B cell (primary cell): ENCODE measurements at regions not wholly inside any gene's neighbourhood (a gene's known extent, or its start where the extent isn't known, plus 50 kb on each side); places are given as distances from the start of the nearest gene placed in this dataset.

Source experiments
- ATAC-seq: fragments of 200-7000 bp; cut with Tn5 transposase; one replicate; pipeline ENCODE4 v1.10.0; 2021; ENCODE audit warnings: low read depth, mild to moderate bottlenecking, moderate number of reproducible peaks, moderate library complexity
- CTCF ChIA-PET: fragments of 350-600 bp; sonication (Branson Sonifier 250); formaldehyde crosslinking; loops from one replicate; lab custom pipeline; 2021; ENCODE audit warnings: antibody characterized with exemption, inconsistent platforms; lab: Charles Lee
- POLR2A ChIA-PET: fragments of 350-600 bp; sonication (Branson Sonifier 250); formaldehyde crosslinking; loops from one replicate; lab custom pipeline; 2021; ENCODE audit warnings: antibody characterized with exemption; lab: Charles Lee
- DNase-seq: peaks from one replicate; pipeline ENCODE4 v3.0.0; 2013
- H2AFZ ChIP-seq: 2 replicates; pipeline ENCODE4 v1.6.1; 2012; ENCODE audit warnings: mild to moderate bottlenecking, low read depth, low read length; ENCODE audit not compliant: insufficient read depth, poor library complexity, severe bottlenecking
- H3K27ac ChIP-seq, 2 donors: 1 replicate in 1 of 2; 2 replicates in 1 of 2; pipeline ENCODE4 v1.5.1; 2012 to 2013; ENCODE audit warnings: low read length in 2 of 2, mild to moderate bottlenecking in 2 of 2, moderate library complexity in 1 of 2
- H3K27me3 ChIP-seq, 4 experiments: fragments of 200-600 bp in 1 of 4; sonication (generic) in 1 of 4; replicated peaks in 1 of 4; 1 replicate in 2 of 4; 2 replicates in 2 of 4; pipeline versions ENCODE4 v1.6.1 to v1.7.0; 2013 to 2016; ENCODE audit warnings: low read length in 3 of 4, mild to moderate bottlenecking in 2 of 4, mixed read lengths in 1 of 4, moderate library complexity in 1 of 4; ENCODE audit not compliant: insufficient read depth in 4 of 4, control insufficient read depth in 3 of 4; ENCODE audit errors: control extremely low read depth in 1 of 4
- H3K36me3 ChIP-seq, 2 experiments: replicated peaks in 1 of 2; 1 replicate in 1 of 2; 2 replicates in 1 of 2; pipeline versions ENCODE4 v1.6.1 to v1.7.1; 2013; ENCODE audit warnings: low read length in 1 of 2; ENCODE audit not compliant: insufficient read depth in 2 of 2, control insufficient read depth in 1 of 2; ENCODE audit errors: control extremely low read depth in 1 of 2, extremely low read depth in 1 of 2
- H3K4me1 ChIP-seq, 2 donors: fragments of 200-600 bp in 1 of 2; sonication (generic) in 1 of 2; 1 replicate in 1 of 2; 2 replicates in 1 of 2; pipeline versions ENCODE4 v1.5.1 to v1.6.1; 2013 to 2017; ENCODE audit warnings: low read length in 2 of 2; ENCODE audit not compliant: control insufficient read depth in 2 of 2, insufficient read depth in 2 of 2
- H3K4me2 ChIP-seq: replicated peaks from 2 replicates; pipeline ENCODE3; 2012; ENCODE audit warnings: mild to moderate bottlenecking, low read depth, low read length; ENCODE audit not compliant: poor library complexity, severe bottlenecking
- H3K4me3 ChIP-seq, 5 experiments: fragments of 200-600 bp in 1 of 5; sonication (generic) in 1 of 5; 1 replicate in 3 of 5; 2 replicates in 2 of 5; pipeline versions ENCODE4 v1.5.1 to v1.7.0; 2011 to 2016; ENCODE audit warnings: low read length in 4 of 5, mild to moderate bottlenecking in 4 of 5, low read depth in 2 of 5, control low read depth in 1 of 5, moderate library complexity in 1 of 5; ENCODE audit not compliant: insufficient read depth in 1 of 5; ENCODE audit errors: control extremely low read depth in 1 of 5, extremely low read depth in 1 of 5
- H3K79me2 ChIP-seq: fragments of 200-600 bp; sonication (generic); one replicate; pipeline ENCODE4 v1.6.0; 2016; ENCODE audit warnings: low read length; ENCODE audit not compliant: control insufficient read depth, insufficient read depth
- H3K9ac ChIP-seq: fragments of 200-600 bp; sonication (generic); 2 replicates; pipeline ENCODE4 v1.6.1; 2017; ENCODE audit warnings: mild to moderate bottlenecking, low read length, moderate library complexity
- H3K9me3 ChIP-seq, 3 donors: one replicate each; pipeline versions ENCODE4 v1.6.1 to v1.7.1; 2013; ENCODE audit warnings: low read length in 2 of 3; ENCODE audit not compliant: control insufficient read depth in 2 of 3, insufficient read depth in 1 of 3; ENCODE audit errors: control extremely low read depth in 1 of 3
- H4K20me1 ChIP-seq: 2 replicates; pipeline ENCODE4 v1.6.0; 2012; ENCODE audit warnings: mild to moderate bottlenecking, low read length; ENCODE audit not compliant: insufficient read depth, control insufficient read depth, poor library complexity, severe bottlenecking
- H3K27ac Mint-ChIP-seq: one replicate; pipeline ENCODE4 v1.8.0; 2021; ENCODE audit warnings: mixed read lengths
- H3K27me3 Mint-ChIP-seq: one replicate; pipeline ENCODE4 v1.8.0; 2021; ENCODE audit warnings: mixed read lengths
- H3K4me1 Mint-ChIP-seq: one replicate; pipeline ENCODE4 v1.8.0; 2021; ENCODE audit warnings: mixed read lengths
- H3K4me3 Mint-ChIP-seq: one replicate; pipeline ENCODE4 v1.8.0; 2021; ENCODE audit warnings: mixed read lengths
- H3K9me3 Mint-ChIP-seq: one replicate; pipeline ENCODE4 v1.8.0; 2022; ENCODE audit warnings: mixed read lengths; ENCODE audit not compliant: insufficient read depth
- EZH2 ChIP-seq: IDR thresholded peaks from 2 replicates; pipeline ENCODE4 v1.6.1; 2012; ENCODE audit warnings: borderline replicate concordance, low read depth, mild to moderate bottlenecking, moderate library complexity, low read length; ENCODE audit not compliant: insufficient read depth, poor library complexity, severe bottlenecking
- WGBS: methylation state at CpG from one replicate; pipeline ENCODE4 v1.1.5; 2013; ENCODE audit warnings: missing lambda C conversion rate; ENCODE audit not compliant: insufficient coverage; 5-methylcytosine and 5-hydroxymethylcytosine counted together
- intact Hi-C: fragments of 100-400 bp; cut with micrococcal nuclease; formaldehyde crosslinking; loops from one replicate; pipeline ENCODE4 v1.10.0; 2022
- TF ChIP-seq, protein P1 (sequence below): fragments of 200-600 bp; IDR thresholded peaks from one replicate; pipeline ENCODE4 v1.8.0; 2022; ENCODE audit warnings: antibody characterized with exemption, mild to moderate bottlenecking

DNA sequence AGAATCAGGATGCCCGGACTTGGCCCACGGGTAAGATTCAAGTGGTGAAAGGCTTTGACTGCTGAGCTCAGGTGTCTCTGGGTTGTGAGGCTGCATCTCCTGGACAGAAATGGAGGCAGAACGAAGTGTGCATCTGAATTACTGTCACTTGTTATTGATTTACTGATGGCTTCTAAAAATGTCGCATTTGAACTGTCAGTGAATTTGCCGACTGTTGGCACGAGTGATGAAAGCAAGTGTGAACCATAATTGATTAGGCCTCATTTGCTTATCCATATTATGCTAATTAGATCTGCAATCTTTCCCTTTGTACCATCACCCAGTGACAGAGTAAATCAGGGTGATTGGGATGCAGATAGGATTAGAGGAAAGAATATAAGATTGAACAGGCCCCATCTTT lies 252.4 kb downstream of the NUF2 start:
- Mint-ChIP-seq H3K27me3 (no peaks in the 10 kb centered on the region), H3K4me3 (no peak overlapping the region), H3K27ac (no peak overlapping the region), H3K9me3 (no peaks in the 10 kb centered on the region), H3K4me1 (no peaks in the 10 kb centered on the region)
- no peak overlapping the region for H2AFZ ChIP-seq
- H3K4me3 ChIP-seq: no peak overlapping the region
- H3K36me3 ChIP-seq: no peaks in the 10 kb centered on the region
- no peak overlapping the region for H3K9ac ChIP-seq
- ChIA-PET POLR2A (no interaction called here), CTCF (no interaction called here)
- intact Hi-C loops: no loop called here
- ATAC-seq (no peak), DNase-seq (no peak)
- no peak for TF ChIP-seq EZH2
- TF ChIP-seq, protein P1, sequence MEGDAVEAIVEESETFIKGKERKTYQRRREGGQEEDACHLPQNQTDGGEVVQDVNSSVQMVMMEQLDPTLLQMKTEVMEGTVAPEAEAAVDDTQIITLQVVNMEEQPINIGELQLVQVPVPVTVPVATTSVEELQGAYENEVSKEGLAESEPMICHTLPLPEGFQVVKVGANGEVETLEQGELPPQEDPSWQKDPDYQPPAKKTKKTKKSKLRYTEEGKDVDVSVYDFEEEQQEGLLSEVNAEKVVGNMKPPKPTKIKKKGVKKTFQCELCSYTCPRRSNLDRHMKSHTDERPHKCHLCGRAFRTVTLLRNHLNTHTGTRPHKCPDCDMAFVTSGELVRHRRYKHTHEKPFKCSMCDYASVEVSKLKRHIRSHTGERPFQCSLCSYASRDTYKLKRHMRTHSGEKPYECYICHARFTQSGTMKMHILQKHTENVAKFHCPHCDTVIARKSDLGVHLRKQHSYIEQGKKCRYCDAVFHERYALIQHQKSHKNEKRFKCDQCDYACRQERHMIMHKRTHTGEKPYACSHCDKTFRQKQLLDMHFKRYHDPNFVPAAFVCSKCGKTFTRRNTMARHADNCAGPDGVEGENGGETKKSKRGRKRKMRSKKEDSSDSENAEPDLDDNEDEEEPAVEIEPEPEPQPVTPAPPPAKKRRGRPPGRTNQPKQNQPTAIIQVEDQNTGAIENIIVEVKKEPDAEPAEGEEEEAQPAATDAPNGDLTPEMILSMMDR: no peak
- no peaks in the 10 kb centered on the region for H3K9me3 ChIP-seq
- H4K20me1 ChIP-seq: no peaks in the 10 kb centered on the region
- no peaks in the 10 kb centered on the region for H3K4me1 ChIP-seq
- H3K79me2 ChIP-seq: no peaks in the 10 kb centered on the region
- H3K27me3 ChIP-seq: no peaks in the 10 kb centered on the region
- WGBS: 86% methylated on average over 3 of the region's 6 CpGs
- H3K27ac ChIP-seq: no peak overlapping the region
- H3K4me2 ChIP-seq: no peak overlapping the region

DNA sequence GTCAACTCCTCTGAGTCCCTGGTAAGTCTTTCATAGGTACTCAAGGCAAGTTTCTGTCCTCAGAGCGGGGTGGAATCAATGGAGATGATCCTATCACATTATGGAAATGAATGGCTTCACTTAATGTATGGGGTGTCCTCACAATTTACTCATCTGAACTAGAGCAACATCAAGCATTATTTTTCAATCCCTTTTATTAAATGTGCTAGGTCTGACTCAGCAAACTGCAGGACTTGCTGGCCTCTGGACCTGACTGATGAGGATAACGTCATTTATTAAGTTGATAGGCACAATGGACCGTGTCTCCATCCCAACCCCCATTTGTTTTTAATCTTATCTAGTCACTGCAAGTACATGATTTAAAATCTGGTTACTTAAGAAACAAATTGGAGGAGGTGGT lies 259.2 kb downstream of the NUF2 start:
- Mint-ChIP-seq H3K4me1 (no peaks in the 10 kb centered on the region), H3K27me3 (no peaks in the 10 kb centered on the region), H3K9me3 (no peaks in the 10 kb centered on the region), H3K4me3 (no peak overlapping the region), H3K27ac (no peak overlapping the region)
- DNase-seq (no peak), ATAC-seq (no peak)
- H3K9ac ChIP-seq: no peak overlapping the region
- H3K4me2 ChIP-seq: no peak overlapping the region
- no peak overlapping the region for H3K27ac ChIP-seq
- no peaks in the 10 kb centered on the region for H3K27me3 ChIP-seq
- CTCF ChIA-PET: no interaction called here
- TF ChIP-seq EZH2: no peak
- TF ChIP-seq, protein P1: no peak
- no peaks in the 10 kb centered on the region for H3K9me3 ChIP-seq
- WGBS: no CpG with 5 or more reads among the region's 3 CpGs
- H3K4me3 ChIP-seq: no peak overlapping the region
- no peaks in the 10 kb centered on the region for H3K4me1 ChIP-seq
- intact Hi-C loops: no loop called here
- H2AFZ ChIP-seq: no peak overlapping the region
- POLR2A ChIA-PET: no interaction called here
- H3K79me2 ChIP-seq: no peaks in the 10 kb centered on the region
- no peaks in the 10 kb centered on the region for H4K20me1 ChIP-seq
- no peaks in the 10 kb centered on the region for H3K36me3 ChIP-seq
